GM18511 (cell line): ENCODE measurements at regions not wholly inside any gene's neighbourhood (a gene's known extent, or its start where the extent isn't known, plus 50 kb on each side); places are given as distances from the start of the nearest gene placed in this dataset.

Experiments
- ATAC-seq: cut with Tn5 transposase; IDR thresholded peaks from one replicate; pipeline ENCODE4 v1.9.1; 2021; ENCODE audit warnings: mild to moderate bottlenecking, moderate library complexity; ENCODE audit not compliant: unreplicated experiment

DNA sequence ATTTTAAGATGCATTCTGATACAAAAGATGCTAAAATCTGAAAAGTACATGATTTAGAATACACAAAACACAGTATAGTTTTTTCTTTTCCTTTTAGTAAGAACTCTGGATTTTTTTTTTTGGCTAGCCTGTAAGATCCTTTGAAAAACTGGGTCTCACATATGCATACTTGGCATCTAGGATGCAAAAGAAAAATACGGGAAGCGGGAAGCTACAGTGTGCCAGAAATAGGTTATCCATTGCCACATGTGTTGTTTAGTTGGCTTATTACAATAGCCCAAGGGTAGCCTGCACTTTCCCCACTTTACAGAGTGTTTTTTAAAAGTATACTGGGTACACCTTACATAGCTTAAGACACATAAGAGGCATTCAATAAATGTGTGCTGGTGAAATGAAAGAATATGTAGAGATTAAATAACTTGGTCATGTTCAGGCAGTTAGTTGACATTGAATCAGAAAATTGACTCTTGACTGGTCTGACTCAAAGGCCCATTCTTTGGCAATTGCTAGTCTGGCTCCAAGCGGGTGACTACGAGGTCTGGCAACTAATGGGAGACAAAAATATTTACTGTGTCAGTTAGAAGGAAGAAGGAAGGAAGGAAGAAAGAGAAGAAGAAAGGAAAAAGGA is 286.8 kb upstream of the TRIB2 start:
- ATAC-seq: no peak

DNA sequence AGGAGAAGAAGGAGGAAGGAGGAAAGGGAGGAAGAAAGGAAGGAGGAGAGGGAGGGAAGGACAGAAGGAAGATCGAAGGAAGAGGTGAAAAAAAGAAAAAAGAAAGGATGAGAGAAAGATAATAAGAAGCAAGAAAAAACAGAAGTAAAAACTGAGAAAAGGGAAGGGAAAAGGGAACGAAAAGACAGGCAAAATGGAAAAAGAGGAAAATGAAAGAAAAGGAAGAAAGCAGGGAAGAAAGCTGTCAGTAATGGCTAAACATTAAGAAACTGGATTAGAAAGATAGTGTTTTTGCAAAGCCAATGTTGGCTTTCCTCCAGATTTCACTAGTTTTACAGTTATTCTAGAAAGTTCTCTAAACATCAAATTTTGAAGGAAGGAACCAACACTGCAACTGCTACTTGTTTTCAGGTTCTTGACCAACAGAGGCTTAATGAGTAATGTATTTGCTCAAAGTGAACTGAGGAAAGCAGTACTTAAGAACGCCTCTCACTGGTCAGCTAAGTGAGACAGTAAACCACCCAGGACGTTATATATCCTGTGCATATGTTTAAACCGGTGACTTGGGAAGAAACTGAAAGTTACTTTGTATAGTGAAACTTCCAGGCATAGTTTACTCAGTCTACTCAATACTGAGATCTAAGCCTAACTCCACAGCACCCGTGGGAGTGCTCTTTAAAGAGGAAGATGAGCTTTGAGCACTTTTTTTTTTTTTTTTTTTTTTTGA is 286.2 kb upstream of the TRIB2 start:
- ATAC-seq: peak; percentile 99

DNA sequence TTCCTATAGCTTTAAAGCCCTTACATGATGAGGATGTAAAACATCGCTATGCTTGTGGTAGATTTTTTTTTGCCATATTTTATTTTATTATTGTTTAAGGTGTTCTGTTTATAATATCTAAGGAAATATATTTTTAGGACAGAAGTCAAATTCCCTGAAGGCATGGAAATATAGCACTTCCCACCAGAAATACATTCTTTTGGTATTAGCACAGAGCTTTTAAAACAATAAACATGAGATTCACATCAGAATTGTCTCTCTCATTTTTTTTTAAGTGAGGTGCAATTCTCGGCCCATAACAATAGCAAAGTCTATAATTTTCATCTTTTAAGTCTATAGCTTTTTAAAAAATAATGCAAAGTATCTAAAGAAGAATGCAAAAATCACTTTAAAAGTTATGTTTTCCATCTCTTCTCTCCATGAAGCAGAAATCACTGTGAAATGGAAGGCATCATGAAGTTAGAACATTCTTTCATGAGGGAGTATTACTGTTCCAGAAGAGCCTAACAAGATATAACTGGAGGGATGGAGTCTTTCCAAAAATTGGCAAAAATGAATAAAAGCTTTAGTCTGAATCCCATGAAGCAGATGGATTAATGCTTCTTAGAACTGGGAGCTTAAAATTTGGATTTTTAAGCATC is 283.6 kb upstream of the TRIB2 start:
- ATAC-seq: no peak

DNA sequence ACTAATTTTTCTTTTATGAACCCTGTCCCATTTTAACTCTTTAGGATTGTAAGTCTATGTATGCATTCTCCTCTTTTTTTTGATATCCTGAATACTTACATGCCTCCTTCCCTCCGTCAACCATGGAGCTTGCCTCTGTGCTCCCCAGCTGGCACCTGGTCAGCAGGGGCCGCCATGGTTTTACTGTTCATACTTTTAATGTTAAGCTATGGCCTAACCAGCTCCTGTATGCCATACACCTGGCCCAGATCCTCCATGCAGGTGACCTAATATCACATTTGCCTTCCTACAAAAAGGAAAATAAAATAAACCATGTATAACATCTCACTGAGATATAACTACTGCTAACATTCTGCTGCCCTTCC is 283.1 kb upstream of the TRIB2 start:
- no peak for ATAC-seq

DNA sequence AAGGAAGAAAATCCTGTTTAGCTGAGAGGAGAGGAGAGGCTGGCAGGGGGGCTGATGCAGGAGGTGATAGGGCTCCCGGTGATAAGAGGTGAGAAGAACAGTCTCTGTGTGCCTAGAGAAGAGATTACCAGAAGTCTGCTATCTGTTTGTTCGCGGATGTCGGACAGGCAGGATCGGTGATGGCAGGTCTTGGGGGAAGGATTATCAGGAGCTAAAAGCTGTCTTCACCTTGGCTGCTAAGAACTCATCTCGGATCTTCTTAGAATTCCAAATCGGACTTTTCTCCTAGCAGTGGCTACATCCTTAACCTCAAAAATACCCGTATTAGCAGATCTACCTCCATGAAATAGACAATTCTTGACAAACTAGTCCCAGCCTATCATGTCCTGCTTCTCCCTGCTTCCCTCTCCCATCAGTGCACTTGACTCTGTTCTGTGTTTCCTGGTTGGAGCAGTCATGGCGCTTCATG is 282.1 kb upstream of the TRIB2 start:
- ATAC-seq: no peak

DNA sequence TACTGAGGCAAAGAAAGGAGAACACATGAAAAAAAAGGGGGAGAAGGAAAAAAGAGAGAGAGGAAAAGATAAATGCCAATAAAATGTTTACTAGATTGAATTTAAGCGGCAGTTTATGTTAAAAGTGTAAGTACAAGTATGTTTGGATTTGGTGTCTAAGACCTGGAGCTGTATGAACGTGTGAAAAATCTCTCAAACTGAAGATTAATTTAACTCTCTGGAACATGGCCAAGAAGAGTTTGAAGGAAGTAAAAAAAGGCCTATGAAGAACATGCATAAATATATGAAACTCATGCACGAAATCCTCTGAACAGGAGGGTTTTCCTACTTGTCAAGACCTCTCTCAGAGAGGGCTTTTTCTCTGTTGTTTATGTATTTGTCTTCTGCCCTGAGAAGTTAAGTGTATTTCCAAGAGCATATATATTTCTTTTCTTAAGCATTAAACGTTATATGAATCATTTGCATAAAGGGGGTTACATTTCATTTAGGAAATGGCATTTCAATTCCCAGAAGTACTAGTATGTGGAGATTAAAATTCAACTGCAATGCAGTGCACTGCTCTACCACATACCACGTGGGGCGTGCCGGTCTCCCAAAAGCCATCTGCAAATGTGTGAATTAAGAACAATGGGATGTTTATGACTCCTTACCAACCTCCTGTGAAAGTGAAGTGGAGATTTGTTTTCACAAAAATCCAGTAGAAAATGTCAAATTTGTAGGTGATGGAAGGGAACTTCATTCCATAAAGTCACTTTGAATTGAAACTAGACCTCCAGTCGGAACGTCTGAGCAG is 281.1 kb upstream of the TRIB2 start:
- ATAC-seq: no peak

DNA sequence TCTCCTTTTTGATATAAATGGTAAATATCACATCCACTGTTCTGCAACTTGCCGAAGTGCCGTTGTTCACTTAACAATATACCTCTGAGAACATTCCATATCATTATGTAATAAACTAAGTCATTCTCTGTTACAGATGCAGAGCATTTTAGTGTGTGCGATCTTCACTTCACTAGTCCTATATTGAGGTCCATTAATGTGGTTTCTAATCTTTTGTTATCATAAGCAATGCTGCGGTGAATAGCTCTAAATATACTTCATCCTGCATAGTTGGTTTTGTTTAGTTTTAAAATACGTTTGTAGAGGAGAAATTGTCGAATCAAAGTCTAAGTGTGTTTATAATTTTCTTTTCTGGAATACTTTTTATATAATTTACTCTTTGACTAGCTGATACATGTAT is 280.3 kb upstream of the TRIB2 start:
- ATAC-seq: no peak

DNA sequence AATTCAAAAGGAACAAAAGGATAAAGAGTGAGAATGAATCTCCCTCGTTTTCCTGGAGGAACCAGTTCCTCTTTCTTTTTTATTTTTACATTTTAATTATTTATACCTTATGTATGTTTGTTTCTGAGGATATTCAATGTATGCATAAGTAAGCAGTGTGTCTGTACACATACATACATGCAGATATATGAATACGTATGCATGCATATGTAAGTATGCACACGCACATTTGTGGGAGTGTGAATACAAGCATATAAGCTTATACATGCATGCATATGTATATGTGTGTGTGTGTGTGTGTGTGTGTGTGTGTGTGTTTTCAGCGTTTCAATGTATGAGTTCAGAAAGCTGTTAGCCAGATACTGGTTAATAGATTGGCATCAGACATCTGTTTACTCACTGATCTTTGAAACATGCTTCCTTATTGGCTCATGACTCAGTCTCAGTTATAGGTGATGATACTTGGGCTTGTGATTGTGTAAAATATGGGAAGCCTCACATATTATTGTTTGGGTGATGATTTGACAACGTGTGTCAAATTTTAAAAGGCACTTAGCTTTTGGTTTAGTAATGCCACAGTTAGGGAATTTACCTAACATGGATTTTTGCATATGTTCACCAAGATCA is 279.7 kb upstream of the TRIB2 start:
- ATAC-seq: no peak

DNA sequence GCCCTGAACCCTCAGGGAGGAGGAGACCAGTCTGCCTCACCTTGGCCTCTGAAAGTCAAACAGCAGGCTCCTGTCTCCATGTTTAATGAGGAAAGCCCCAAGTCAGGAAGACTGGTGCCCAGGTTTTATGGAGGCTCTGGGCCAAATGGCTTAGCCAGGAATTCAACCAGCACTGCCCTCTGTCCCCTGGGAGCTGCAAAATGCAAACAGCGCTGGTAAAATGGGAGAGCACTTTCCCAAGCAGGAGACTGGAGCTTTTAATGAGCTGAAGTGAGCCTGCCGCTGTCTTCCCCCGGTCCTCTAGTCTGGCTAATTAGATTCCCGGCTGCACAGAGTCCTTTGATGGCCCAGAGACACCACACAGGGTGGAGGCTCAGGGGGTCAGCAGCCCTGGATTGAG is 276.0 kb upstream of the TRIB2 start:
- ATAC-seq: no peak

DNA sequence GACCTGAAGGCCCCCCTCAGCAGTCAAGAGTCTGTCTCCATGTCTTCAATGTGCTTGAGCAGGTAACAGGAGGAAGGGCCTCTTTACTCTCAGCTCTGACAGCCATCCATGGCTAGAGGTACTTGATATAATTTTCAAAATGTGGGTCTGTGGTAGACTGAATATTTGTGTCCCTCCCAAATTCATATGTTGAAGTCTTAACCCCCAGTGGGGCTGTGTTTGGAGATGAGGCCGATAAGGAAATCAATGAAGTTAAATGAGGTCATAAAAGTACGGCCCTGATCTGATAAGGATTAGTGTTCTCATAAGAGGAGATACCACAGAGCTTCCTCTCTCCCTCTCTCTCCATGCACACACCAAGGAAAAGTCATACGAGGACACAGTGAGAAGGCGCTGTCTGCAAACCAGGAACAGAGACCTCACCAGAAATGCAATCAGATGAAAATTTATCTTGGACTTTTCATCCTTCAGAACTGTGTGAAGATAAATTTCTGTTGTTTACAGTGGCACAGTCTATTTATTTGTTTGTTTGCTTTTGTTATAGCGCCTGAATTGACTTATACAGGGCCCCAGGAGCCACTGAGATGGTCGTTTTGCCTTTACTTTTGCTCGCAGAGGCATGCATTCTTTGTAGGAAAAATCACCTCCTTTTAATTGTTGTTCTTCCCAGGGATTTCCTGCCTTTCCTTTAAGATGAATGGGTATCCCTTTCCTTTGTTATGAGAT is 274.8 kb upstream of the TRIB2 start:
- no peak for ATAC-seq

DNA sequence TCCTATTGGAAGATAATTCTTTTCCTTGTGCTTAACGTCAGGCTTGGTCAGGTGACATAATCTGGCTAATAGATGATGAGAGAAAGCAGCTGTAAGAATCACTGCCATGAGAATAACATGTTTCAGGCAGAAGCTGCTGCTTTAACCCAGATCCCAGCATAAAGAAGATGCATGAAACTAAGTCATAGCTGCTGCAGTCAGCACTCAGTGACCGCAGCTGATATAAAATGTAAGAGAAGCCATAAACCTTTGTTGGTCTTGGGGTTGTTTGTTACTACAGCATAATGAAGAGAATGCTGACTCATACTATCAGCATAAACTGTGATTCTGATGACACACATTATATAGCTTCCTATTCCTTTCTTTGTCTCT is 274.3 kb upstream of the TRIB2 start:
- no peak for ATAC-seq

DNA sequence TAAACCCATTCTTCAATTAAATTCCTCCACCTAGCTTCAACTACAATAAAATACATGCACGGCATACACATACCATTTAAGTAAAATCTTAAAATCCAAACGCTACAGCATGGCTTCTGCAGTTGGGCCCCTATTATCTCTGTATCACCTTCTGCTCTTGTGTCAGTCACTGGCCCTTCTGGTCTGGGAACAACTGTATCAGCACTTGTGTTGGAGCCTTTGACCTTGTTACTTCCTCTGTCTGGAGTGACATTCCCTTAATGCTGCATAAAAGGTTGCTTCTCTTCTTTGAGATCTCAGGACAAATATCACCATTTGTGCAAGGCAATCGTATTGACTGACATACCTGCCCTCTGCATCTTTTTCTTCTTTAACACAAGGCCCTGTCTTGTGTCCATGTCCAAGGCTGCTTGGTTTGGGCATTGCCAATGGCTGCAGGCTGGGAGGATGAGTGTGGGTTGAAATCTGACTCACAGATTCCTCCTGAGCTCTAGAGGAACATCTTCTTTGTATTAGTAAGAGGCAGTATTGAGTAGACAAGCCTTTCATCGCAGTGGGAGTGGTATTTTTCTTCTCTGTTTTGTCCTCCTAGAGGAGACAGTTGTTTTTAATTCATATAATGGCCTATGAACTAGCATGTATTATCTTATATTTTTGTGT is 267.8 kb upstream of the TRIB2 start:
- ATAC-seq: no peak

DNA sequence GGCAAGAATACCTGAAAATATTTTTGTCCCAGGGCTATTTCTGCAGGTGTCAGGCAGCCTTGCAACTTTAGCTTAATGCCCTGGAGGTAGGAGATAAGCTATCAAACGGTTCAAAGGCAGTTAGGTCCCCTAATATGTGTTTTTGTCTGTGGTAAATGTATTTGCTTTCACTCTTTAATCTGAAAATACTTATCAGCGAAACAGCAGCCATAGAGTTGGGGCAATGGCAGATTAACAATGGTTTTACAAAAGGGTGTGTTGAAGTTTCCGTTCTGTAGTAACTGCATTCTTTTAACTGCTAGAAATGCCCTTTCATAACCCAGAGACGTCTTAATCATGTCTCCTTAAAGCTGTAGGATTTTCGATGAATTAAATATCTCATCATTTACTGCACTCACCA is 265.0 kb upstream of the TRIB2 start:
- ATAC-seq: no peak

DNA sequence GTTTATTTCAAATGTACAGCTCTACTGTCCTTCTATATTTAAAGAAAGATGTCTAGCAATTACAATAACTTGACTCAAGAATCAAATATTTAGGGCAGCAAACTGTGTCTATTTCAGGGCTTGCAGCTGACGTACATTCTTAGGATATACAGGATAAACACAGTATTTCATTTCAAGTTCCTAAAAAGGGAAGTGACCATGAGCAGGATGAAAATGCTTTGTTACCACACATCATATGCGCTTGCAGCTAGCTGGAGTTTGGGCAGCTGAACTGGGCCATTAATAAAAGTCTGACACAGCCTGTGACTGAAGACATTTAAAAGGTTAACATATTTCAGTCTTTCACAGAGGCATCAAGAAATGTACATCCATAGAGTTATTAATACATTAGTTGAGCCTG is 264.6 kb upstream of the TRIB2 start:
- ATAC-seq: no peak

DNA sequence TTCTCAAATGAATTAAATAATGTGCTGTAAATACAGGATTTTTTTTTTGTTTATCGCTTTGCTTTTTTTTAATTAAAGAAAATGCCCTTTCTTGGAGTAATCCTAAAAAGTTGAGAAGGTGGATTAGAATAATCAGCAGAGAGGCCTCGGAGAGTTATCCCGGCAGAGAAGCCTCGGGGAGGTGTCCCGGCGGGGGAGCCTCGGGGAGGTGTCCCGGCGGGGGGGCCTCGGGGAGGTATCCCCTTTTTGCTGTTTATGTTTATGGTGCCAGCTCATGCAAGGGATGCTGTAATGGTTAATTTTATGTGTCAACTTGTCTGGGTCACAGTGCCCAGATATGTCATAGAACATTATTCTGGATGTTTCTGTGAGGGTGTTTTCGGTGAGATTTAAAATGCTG is 263.0 kb upstream of the TRIB2 start:
- no peak for ATAC-seq

DNA sequence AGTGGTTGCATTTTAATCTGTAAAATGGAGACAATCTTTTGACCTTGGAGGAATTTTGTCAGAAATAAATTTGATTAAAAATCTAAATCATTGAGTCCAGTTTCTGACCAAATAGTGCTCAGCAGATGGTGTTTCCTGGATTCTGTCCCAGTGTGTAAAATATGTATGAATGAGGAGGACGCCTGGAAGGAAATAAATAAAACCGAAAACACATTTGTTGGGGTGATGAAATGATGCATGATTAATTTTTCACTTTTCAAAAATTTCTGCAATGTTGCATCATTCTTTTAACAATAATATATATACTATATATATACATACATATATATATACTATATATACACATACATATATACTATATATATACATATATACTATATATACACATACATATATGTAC is 261.1 kb upstream of the TRIB2 start:
- no peak for ATAC-seq

DNA sequence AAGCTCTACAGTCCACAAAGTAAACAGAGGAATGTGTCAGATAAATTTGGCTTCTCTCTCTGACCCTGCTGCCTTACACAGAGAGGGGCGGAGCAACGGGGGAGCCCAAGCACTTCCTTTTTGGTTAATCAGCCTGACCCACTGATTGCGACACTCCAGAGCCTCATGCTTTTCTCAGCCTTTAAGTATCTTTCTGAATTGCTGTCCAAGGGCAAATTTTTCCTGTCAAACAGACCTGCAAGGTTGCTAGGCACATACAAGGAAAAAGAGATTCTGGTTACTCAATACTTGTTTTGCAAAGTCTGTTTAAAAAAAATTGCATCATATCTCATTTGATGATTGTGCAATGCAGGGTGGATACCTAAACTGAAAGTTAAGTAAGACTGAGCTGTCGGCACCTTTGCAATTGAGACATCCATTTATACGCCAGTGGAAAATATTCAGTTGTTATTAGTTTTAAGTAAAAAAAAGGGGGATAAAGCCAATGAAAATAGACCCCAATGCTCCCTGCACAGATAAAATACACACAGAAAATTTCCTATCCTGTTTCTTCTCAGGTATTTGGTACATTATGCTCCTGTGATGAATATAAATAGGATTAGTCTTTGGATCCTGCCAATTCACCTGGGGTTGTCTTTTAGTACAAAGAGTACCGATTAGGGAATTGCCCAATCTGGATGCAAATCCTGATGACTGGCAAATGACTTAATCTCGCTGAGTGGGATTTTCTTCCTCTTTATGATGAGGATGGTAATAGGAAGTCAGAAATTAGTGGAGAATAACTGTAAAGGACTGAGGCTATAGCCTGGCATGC is 260.2 kb upstream of the TRIB2 start:
- ATAC-seq: peak; percentile 96

DNA sequence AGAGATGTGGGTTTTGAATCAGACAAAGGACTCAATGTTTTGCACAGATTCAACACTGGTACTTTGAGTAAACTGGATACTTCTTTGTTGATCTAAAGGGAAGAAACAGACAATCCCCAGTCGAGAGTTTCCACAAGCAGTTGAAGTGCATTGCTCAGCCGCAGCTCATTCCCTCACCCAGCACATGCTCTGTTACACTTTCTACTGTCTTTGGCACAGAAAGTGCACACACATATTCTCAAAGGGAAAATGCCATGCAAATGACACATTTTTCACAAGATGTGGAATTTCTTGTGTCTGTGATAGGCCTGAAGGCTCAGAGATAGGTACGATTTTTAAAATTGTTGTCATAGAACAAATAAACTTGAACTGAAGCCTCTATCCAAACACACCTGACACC is 258.9 kb upstream of the TRIB2 start:
- no peak for ATAC-seq

DNA sequence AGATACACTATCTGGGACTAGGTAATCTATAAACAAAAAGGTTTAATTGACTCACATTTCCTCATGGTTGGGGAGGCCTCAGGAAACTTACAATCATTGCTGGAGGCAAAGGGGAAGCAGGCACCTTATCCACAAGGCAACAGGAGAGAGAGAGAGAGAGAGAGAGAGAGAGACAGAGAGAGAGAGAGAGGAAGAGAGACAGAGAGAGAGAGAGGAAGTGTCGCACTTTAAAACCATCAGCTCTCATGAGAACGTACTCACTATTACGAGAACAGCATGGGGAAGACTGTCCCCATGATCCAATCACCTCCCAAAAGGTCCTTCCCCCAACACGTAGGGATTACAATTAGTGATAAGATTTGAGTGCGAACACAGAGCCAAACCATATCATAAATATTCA is 253.5 kb upstream of the TRIB2 start:
- ATAC-seq: no peak
